ENCODE measurements at regions not wholly inside any gene's neighbourhood (a gene's known extent, or its start where the extent isn't known, plus 50 kb on each side); places are given as distances from the start of the nearest gene placed in this dataset.

GRCh38 chr3:102747611-102748010, 312.8 kb downstream of the ZPLD1 start:
- TF ChIP-seq POLR2A (IDR thresholded peaks at IDR 0.05; ENCODE audit: low read length) (no peak), GATA1 (IDR thresholded peaks at IDR 0.05; ENCODE audit: low read depth, low read length) (no peak)
